ENCODE measurements at regions not wholly inside any gene's neighbourhood (a gene's known extent, or its start where the extent isn't known, plus 50 kb on each side); places are given as distances from the start of the nearest gene placed in this dataset.

GRCh38 chr9:20135119-20135697 lies 346.4 kb upstream of the SLC24A2 start:
- Histone ChIP-seq H3K9me3 (ENCODE audit: control insufficient read depth, insufficient read depth, low read length) (no peaks in the 10 kb centered on the region), H3K4me3 (ENCODE audit: low read length) (no peak overlapping the region), H3K36me3 (ENCODE audit: control insufficient read depth, insufficient read depth, low read length) (no peaks in the 10 kb centered on the region), H3K27ac (ENCODE audit: low read length) (no peak overlapping the region), H3K27me3 (ENCODE audit: control insufficient read depth, insufficient read depth, low read length) (no peaks in the 10 kb centered on the region), H3K4me1 (ENCODE audit: control insufficient read depth, insufficient read depth, low read length) (no peaks in the 10 kb centered on the region)
- 100% methylated on average over 1 of the region's 7 CpGs for WGBS (ENCODE audit: insufficient coverage, insufficient read length)
- DNase-seq (ENCODE audit: low read depth, low spot score), result no peak

- Histone ChIP-seq H3K27me3 (ENCODE audit: control insufficient read depth, insufficient read depth, low read length) (no peaks in the 10 kb centered on the region), H3K4me3 (ENCODE audit: low read length) (no peak overlapping the region), H3K27ac (ENCODE audit: low read length) (no peak overlapping the region), H3K9me3 (ENCODE audit: control insufficient read depth, insufficient read depth, low read length) (no peaks in the 10 kb centered on the region), H3K4me1 (ENCODE audit: control insufficient read depth, insufficient read depth, low read length) (no peaks in the 10 kb centered on the region), H3K36me3 (ENCODE audit: control insufficient read depth, insufficient read depth, low read length) (no peaks in the 10 kb centered on the region)
- DNase-seq (ENCODE audit: low read depth, low spot score), result no peak
- WGBS (ENCODE audit: insufficient coverage, insufficient read length), result no CpG with 5 or more reads among the region's 1 CpG
Observed at GRCh38 chr9:20125727-20126126, 336.9 kb upstream of the SLC24A2 start.

- Histone ChIP-seq H3K36me3 (ENCODE audit: control insufficient read depth, insufficient read depth, low read length) (no peaks in the 10 kb centered on the region), H3K4me3 (ENCODE audit: low read length) (no peak overlapping the region), H3K27ac (ENCODE audit: low read length) (no peak overlapping the region), H3K4me1 (ENCODE audit: control insufficient read depth, insufficient read depth, low read length) (no peaks in the 10 kb centered on the region), H3K27me3 (ENCODE audit: control insufficient read depth, insufficient read depth, low read length) (no peaks in the 10 kb centered on the region), H3K9me3 (ENCODE audit: control insufficient read depth, insufficient read depth, low read length) (no peaks in the 10 kb centered on the region)
- DNase-seq (ENCODE audit: low read depth, low spot score), result no peak
- WGBS (ENCODE audit: insufficient coverage, insufficient read length), result no CpG with 5 or more reads among the region's 1 CpG
Observed at GRCh38 chr9:20119566-20119965, 330.7 kb upstream of the SLC24A2 start.

DNA sequence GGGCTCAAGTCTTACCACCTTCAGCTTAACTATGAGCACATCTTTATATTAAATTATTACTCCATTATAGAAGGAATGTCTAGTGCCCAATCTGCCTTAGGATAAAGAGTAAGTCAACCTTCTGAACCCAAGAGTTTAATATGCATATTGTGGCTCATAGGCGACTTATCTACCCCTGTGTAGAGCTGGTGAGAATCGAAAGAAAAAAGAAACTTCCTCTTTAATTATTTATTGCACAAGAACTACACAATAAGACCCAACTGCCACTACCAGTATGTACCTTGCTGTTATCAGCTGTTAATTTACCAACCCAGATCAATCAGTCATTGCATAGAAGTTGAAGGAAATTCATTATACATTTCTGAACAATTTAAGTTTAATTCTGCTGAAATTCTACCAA lies 329.1 kb upstream of the SLC24A2 start:
- H3K4me1 ChIP-seq (ENCODE audit: control insufficient read depth, insufficient read depth, low read length), result no peaks in the 10 kb centered on the region
- no peaks in the 10 kb centered on the region for H3K36me3 ChIP-seq (ENCODE audit: control insufficient read depth, insufficient read depth, low read length)
- WGBS (ENCODE audit: insufficient coverage, insufficient read length), result no CpG with 5 or more reads among the region's 2 CpGs
- DNase-seq (ENCODE audit: low read depth, low spot score), result no peak
- no peaks in the 10 kb centered on the region for H3K27me3 ChIP-seq (ENCODE audit: control insufficient read depth, insufficient read depth, low read length)
- H3K27ac ChIP-seq (ENCODE audit: low read length), result no peak overlapping the region
- H3K9me3 ChIP-seq (ENCODE audit: control insufficient read depth, insufficient read depth, low read length), result no peaks in the 10 kb centered on the region
- H3K4me3 ChIP-seq (ENCODE audit: low read length), result no peak overlapping the region

DNA sequence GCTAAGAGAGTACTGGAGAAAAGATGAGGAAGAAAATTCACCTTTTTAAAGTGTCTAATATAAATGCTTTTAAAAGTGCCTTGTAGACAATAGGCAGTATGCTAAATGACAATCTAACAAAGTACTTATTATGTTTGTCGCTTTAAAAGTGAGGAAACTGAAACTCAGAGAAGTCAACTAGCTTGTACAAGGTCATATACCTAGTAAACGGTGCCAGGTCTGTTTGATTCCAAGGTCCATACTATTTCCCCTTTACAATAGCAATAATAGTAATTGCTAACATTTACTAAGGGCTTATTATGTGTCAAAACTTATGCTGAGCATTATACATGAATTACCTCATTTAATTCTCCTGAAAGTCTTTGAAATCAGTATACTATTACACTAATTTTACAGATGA lies 328.6 kb upstream of the SLC24A2 start:
- no peak for DNase-seq (ENCODE audit: low read depth, low spot score)
- H3K4me3 ChIP-seq (ENCODE audit: low read length), result no peak overlapping the region
- H3K27me3 ChIP-seq (ENCODE audit: control insufficient read depth, insufficient read depth, low read length), result no peaks in the 10 kb centered on the region
- H3K36me3 ChIP-seq (ENCODE audit: control insufficient read depth, insufficient read depth, low read length), result no peaks in the 10 kb centered on the region
- no peak overlapping the region for H3K27ac ChIP-seq (ENCODE audit: low read length)
- H3K4me1 ChIP-seq (ENCODE audit: control insufficient read depth, insufficient read depth, low read length), result no peaks in the 10 kb centered on the region
- WGBS (ENCODE audit: insufficient coverage, insufficient read length), result no CpG with 5 or more reads among the region's 2 CpGs
- H3K9me3 ChIP-seq (ENCODE audit: control insufficient read depth, insufficient read depth, low read length), result no peaks in the 10 kb centered on the region

- Histone ChIP-seq H3K27me3 (ENCODE audit: control insufficient read depth, insufficient read depth, low read length) (no peaks in the 10 kb centered on the region), H3K27ac (ENCODE audit: low read length) (no peak overlapping the region), H3K4me1 (ENCODE audit: control insufficient read depth, insufficient read depth, low read length) (peaks cover 3% of the 10 kb centered on the region; the same call in 1 of the 2 replicates), H3K36me3 (ENCODE audit: control insufficient read depth, insufficient read depth, low read length) (no peaks in the 10 kb centered on the region), H3K9me3 (ENCODE audit: control insufficient read depth, insufficient read depth, low read length) (no peaks in the 10 kb centered on the region), H3K4me3 (ENCODE audit: low read length) (no peak overlapping the region)
- no peak for DNase-seq (ENCODE audit: low read depth, low spot score)
- WGBS (ENCODE audit: insufficient coverage, insufficient read length), result 100% methylated on average over 1 of the region's 2 CpGs
Observed at GRCh38 chr9:20114974-20115373, 326.1 kb upstream of the SLC24A2 start.

GRCh38 chr9:20112205-20112783 lies 323.5 kb upstream of the SLC24A2 start:
- Histone ChIP-seq H3K27me3 (ENCODE audit: control insufficient read depth, insufficient read depth, low read length) (no peaks in the 10 kb centered on the region), H3K27ac (ENCODE audit: low read length) (no peak overlapping the region), H3K4me1 (ENCODE audit: control insufficient read depth, insufficient read depth, low read length) (peaks cover 3% of the 10 kb centered on the region; the same call in 1 of the 2 replicates), H3K4me3 (ENCODE audit: low read length) (no peak overlapping the region), H3K9me3 (ENCODE audit: control insufficient read depth, insufficient read depth, low read length) (no peaks in the 10 kb centered on the region), H3K36me3 (ENCODE audit: control insufficient read depth, insufficient read depth, low read length) (no peaks in the 10 kb centered on the region)
- DNase-seq (ENCODE audit: low read depth, low spot score), result no peak
- no CpG with 5 or more reads among the region's 7 CpGs for WGBS (ENCODE audit: insufficient coverage, insufficient read length)

GRCh38 chr9:20111173-20111843 lies 322.5 kb upstream of the SLC24A2 start:
- WGBS (ENCODE audit: insufficient coverage, insufficient read length), result no CpG with 5 or more reads among the region's 3 CpGs

GRCh38 chr9:20095430-20096092 lies 306.7 kb upstream of the SLC24A2 start:
- Histone ChIP-seq H3K27ac (ENCODE audit: low read length) (no peak overlapping the region), H3K4me1 (ENCODE audit: control insufficient read depth, insufficient read depth, low read length) (no peaks in the 10 kb centered on the region), H3K9me3 (ENCODE audit: control insufficient read depth, insufficient read depth, low read length) (no peaks in the 10 kb centered on the region), H3K4me3 (ENCODE audit: low read length) (no peak overlapping the region), H3K27me3 (ENCODE audit: control insufficient read depth, insufficient read depth, low read length) (no peaks in the 10 kb centered on the region), H3K36me3 (ENCODE audit: control insufficient read depth, insufficient read depth, low read length) (no peaks in the 10 kb centered on the region)
- no peak for DNase-seq (ENCODE audit: low read depth, low spot score)
- no CpG with 5 or more reads among the region's 5 CpGs for WGBS (ENCODE audit: insufficient coverage, insufficient read length)

More at GRCh38 chr9:20111173-20111843, 322.5 kb upstream of the SLC24A2 start:
- no peaks in the 10 kb centered on the region for H3K36me3 ChIP-seq (ENCODE audit: control insufficient read depth, insufficient read depth, low read length)
- no peak overlapping the region for H3K27ac ChIP-seq (ENCODE audit: low read length)
- H3K4me3 ChIP-seq (ENCODE audit: low read length), result no peak overlapping the region
- no peaks in the 10 kb centered on the region for H3K9me3 ChIP-seq (ENCODE audit: control insufficient read depth, insufficient read depth, low read length)
- peaks cover 3% of the 10 kb centered on the region; the same call in 1 of the 2 replicates for H3K4me1 ChIP-seq (ENCODE audit: control insufficient read depth, insufficient read depth, low read length)
- H3K27me3 ChIP-seq (ENCODE audit: control insufficient read depth, insufficient read depth, low read length), result no peaks in the 10 kb centered on the region
- peak; percentile 29 for DNase-seq (ENCODE audit: low read depth, low spot score)

GRCh38 chr9:20092561-20092960 lies 303.7 kb upstream of the SLC24A2 start:
- Histone ChIP-seq H3K4me1 (ENCODE audit: control insufficient read depth, insufficient read depth, low read length) (no peaks in the 10 kb centered on the region), H3K36me3 (ENCODE audit: control insufficient read depth, insufficient read depth, low read length) (no peaks in the 10 kb centered on the region), H3K4me3 (ENCODE audit: low read length) (no peak overlapping the region), H3K9me3 (ENCODE audit: control insufficient read depth, insufficient read depth, low read length) (no peaks in the 10 kb centered on the region; the same call in 1 of the 2 replicates), H3K27me3 (ENCODE audit: control insufficient read depth, insufficient read depth, low read length) (no peaks in the 10 kb centered on the region), H3K27ac (ENCODE audit: low read length) (no peak overlapping the region)
- WGBS (ENCODE audit: insufficient coverage, insufficient read length), result no CpG with 5 or more reads among the region's 1 CpG
- no peak for DNase-seq (ENCODE audit: low read depth, low spot score)

All from iPS DF 6.9 (cell line).